ENCODE measurements at regions not wholly inside any gene's neighbourhood (a gene's known extent, or its start where the extent isn't known, plus 50 kb on each side); places are given as distances from the start of the nearest gene placed in this dataset.

GRCh38 chr3:25036633-25037032 is 391.4 kb upstream of the RARB start:
- DNase-seq (ENCODE audit: low read depth), result no peak
- no peak overlapping the region for H3K4me3 ChIP-seq (ENCODE audit: control insufficient read depth, low read depth, low read length)
- TF ChIP-seq CTCF (conservative IDR thresholded peaks at IDR 0.05; ENCODE audit: control insufficient read depth, insufficient read depth, low read depth, low read length), result no peak

- peak; percentile 64 for DNase-seq (ENCODE audit: low read depth)
- H3K4me3 ChIP-seq (ENCODE audit: control insufficient read depth, low read depth, low read length), result no peak overlapping the region
- no peak for TF ChIP-seq CTCF (conservative IDR thresholded peaks at IDR 0.05; ENCODE audit: control insufficient read depth, insufficient read depth, low read depth, low read length)
Observed at GRCh38 chr3:25037049-25037547, 391.0 kb upstream of the RARB start.

- no peak overlapping the region for H3K4me3 ChIP-seq (ENCODE audit: control insufficient read depth, low read depth, low read length)
- no peak for DNase-seq (ENCODE audit: low read depth)
- no peak for TF ChIP-seq CTCF (conservative IDR thresholded peaks at IDR 0.05; ENCODE audit: control insufficient read depth, insufficient read depth, low read depth, low read length)
Observed at GRCh38 chr3:25038271-25038670, 389.8 kb upstream of the RARB start.

GRCh38 chr3:25038922-25039321 is 389.1 kb upstream of the RARB start:
- TF ChIP-seq CTCF (conservative IDR thresholded peaks at IDR 0.05; ENCODE audit: control insufficient read depth, insufficient read depth, low read depth, low read length), result no peak
- no peak overlapping the region for H3K4me3 ChIP-seq (ENCODE audit: control insufficient read depth, low read depth, low read length)
- no peak for DNase-seq (ENCODE audit: low read depth)

- TF ChIP-seq CTCF (conservative IDR thresholded peaks at IDR 0.05; ENCODE audit: control insufficient read depth, insufficient read depth, low read depth, low read length), result no peak
- H3K4me3 ChIP-seq (ENCODE audit: control insufficient read depth, low read depth, low read length), result no peak overlapping the region
- no peak for DNase-seq (ENCODE audit: low read depth)
Observed at GRCh38 chr3:25040748-25041147, 387.3 kb upstream of the RARB start.

- H3K4me3 ChIP-seq (ENCODE audit: control insufficient read depth, low read depth, low read length), result no peak overlapping the region
- no peak for DNase-seq (ENCODE audit: low read depth)
- TF ChIP-seq CTCF (conservative IDR thresholded peaks at IDR 0.05; ENCODE audit: control insufficient read depth, insufficient read depth, low read depth, low read length), result no peak
Observed at GRCh38 chr3:25041871-25042584, 386.0 kb upstream of the RARB start.
